ENCODE measurements at regions not wholly inside any gene's neighbourhood (a gene's known extent, or its start where the extent isn't known, plus 50 kb on each side); places are given as distances from the start of the nearest gene placed in this dataset.

DNA sequence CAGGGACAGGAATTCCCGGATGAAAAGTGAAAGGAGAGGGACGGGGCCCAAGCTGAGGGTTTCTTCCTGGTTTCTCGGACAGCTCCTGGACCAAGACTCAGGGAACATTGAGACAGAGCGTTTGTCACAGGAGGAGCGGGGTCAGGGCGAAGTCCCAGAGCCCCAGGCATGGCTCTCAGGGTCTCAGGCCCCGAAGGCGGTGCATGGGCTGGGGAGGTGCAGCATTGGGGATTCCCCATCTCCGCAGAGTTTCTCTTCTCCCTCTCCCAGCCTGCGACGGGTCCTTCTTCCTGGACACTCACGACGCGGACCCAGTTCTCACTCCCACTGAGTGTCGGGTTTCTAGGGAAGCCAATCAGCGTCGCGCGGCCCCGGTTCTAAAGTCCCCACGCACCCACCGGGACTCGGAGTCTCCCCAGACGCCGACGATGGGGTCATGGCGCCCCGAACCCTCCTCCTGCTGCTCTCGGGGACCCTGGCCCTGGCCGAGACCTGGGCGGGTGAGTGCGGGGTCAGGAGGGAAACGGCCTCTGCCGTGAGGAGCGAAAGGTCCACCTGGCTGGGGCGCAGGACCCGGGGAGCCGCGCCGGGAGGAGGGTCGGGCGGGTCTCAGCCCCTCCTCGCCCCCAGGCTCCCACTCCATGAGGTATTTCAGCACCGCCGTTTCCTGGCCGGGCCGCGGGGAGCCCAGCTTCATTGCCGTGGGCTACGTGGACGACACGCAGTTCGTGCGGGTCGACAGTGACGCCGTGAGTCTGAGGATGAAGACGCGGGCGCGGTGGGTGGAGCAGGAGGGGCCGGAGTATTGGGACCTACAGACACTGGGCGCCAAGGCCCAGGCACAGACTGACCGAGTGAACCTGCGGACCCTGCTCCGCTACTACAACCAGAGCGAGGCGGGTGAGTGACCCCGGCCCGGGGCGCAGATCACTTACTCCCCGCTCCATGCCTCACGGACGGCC, 54.6 kb upstream of the POLR1H start:
- 1 to 4% (median 4%) methylated on average over 16 to 74 of the region's 74 CpGs for WGBS, 5 donors
- Histone ChIP-seq H3K27ac (peak overlapping the region in 4 of 5 donors; percentile 21 to 76 (median 34)), H3K4me1 (peaks cover 13 to 25% (median 17%) of the 10 kb centered on the region in 4 donors), H3K4me3 (peak overlapping the region; percentile 58 to 69 (median 63)), H3K9me3 (no peaks in the 10 kb centered on the region), H3K36me3 (no peaks in the 10 kb centered on the region), H3K27me3 (peaks cover 0 to 32% (median 22%) of the 10 kb centered on the region in 3 donors)
- DNase-seq: peak; percentile 35 to 60
- TF ChIP-seq, protein P1, sequence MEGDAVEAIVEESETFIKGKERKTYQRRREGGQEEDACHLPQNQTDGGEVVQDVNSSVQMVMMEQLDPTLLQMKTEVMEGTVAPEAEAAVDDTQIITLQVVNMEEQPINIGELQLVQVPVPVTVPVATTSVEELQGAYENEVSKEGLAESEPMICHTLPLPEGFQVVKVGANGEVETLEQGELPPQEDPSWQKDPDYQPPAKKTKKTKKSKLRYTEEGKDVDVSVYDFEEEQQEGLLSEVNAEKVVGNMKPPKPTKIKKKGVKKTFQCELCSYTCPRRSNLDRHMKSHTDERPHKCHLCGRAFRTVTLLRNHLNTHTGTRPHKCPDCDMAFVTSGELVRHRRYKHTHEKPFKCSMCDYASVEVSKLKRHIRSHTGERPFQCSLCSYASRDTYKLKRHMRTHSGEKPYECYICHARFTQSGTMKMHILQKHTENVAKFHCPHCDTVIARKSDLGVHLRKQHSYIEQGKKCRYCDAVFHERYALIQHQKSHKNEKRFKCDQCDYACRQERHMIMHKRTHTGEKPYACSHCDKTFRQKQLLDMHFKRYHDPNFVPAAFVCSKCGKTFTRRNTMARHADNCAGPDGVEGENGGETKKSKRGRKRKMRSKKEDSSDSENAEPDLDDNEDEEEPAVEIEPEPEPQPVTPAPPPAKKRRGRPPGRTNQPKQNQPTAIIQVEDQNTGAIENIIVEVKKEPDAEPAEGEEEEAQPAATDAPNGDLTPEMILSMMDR (IDR thresholded peaks at IDR 0.05): no peak
- no peak for TF ChIP-seq POLR2AphosphoS5 (IDR thresholded peaks at IDR 0.05)
- TF ChIP-seq EP300 (IDR thresholded peaks at IDR 0.05): no peak
- TF ChIP-seq POLR2A (IDR thresholded peaks at IDR 0.05): no peak
- intact Hi-C loops (cut with DNase I; ENCODE audit: low total_unique reads): no loop called here

DNA sequence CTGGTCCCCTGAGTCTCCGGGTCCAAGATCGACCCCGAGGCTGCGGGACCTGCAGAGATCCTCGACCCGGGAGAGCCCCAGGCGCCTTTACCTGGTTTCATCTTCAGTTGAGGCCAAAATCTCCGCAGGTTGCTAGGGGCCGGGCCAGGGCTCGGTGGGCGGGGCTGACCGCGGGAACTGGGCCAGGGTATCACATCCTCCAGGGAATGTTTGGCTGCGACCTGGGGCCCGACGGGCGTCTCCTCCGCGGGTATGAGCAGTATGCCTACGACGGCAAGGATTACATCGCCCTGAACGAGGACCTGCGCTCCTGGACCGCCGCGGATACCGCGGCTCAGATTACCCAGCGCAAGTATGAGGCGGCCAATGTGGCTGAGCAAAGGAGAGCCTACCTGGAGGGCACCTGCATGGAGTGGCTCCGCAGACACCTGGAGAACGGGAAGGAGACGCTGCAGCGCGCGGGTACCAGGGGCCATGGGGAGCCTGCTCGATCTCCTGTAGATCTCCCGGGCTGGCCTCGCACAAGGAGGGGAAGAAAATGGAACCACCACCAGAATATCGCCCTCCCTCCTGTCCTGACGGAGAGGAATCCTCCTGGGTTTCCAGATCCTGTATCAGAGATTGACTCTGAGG, 53.8 kb upstream of the POLR1H start:
- Histone ChIP-seq H3K27ac (peak overlapping the region in 1 of 5 donors; percentile 76), H3K36me3 (no peaks in the 10 kb centered on the region), H3K9me3 (no peaks in the 10 kb centered on the region), H3K4me3 (peak overlapping the region; percentile 58 to 69 (median 63)), H3K27me3 (peaks cover 0 to 32% (median 22%) of the 10 kb centered on the region in 3 donors), H3K4me1 (peaks cover 13 to 25% (median 17%) of the 10 kb centered on the region in 4 donors)
- 5 to 15% (median 6%) methylated on average over 16 to 42 of the region's 42 CpGs for whole genome bisulfite sequencing, 5 donors
- TF ChIP-seq EP300 (IDR thresholded peaks at IDR 0.05): no peak
- no peak for TF ChIP-seq POLR2A (IDR thresholded peaks at IDR 0.05)
- TF ChIP-seq, protein P1 (IDR thresholded peaks at IDR 0.05): no peak
- no peak for TF ChIP-seq POLR2AphosphoS5 (IDR thresholded peaks at IDR 0.05)
- DNase-seq: peak; percentile 46 to 47
- intact Hi-C loops (cut with DNase I; ENCODE audit: low total_unique reads): no loop called here

DNA sequence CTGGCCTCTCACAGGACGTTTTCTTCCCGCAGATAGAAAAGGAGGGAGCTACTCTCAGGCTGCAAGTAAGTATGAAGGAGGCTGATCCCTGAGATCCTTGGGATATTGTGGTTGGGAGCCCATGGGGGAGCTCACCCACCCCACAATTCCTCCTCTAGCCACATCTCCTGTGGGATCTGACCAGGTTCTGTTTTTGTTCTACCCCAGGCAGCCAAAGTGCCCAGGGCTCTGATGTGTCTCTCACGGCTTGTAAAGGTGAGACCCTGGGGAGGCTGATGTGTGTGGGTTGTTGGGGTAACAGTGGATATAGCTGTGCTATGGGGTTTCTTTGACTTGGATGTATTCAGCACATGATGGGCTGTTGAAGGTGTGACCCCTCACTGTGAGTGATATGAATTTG, 52.0 kb upstream of the POLR1H start:
- peaks cover 13 to 25% (median 17%) of the 10 kb centered on the region in 4 donors for H3K4me1 ChIP-seq
- intact Hi-C loops (cut with DNase I; ENCODE audit: low total_unique reads): no loop called here
- no peak overlapping the region for H3K4me3 ChIP-seq
- H3K36me3 ChIP-seq: no peaks in the 10 kb centered on the region
- H3K9me3 ChIP-seq: no peaks in the 10 kb centered on the region
- WGBS, 5 donors: 88 to 96% (median 93%) methylated on average over 3 of the region's 3 CpGs
- no peak overlapping the region for H3K27ac ChIP-seq
- H3K27me3 ChIP-seq: peaks cover 0 to 32% (median 22%) of the 10 kb centered on the region in 3 donors
- no peak for DNase-seq
- no peak for TF ChIP-seq POLR2AphosphoS5 (IDR thresholded peaks at IDR 0.05)
- TF ChIP-seq POLR2A (IDR thresholded peaks at IDR 0.05): no peak
- TF ChIP-seq, protein P1 (IDR thresholded peaks at IDR 0.05): no peak
- no peak for TF ChIP-seq EP300 (IDR thresholded peaks at IDR 0.05)

Data from stomach (tissue), 8 donors.